ENCODE measurements at regions not wholly inside any gene's neighbourhood (a gene's known extent, or its start where the extent isn't known, plus 50 kb on each side); places are given as distances from the start of the nearest gene placed in this dataset.

GRCh38 chr16:86902656-86903001, 324.3 kb downstream of the FOXL1 start:
- no peak overlapping the region for H3K4me3 ChIP-seq (ENCODE audit: low read length)
- no peak for TF ChIP-seq CTCF (IDR thresholded peaks at IDR 0.05; ENCODE audit: insufficient read depth, low read depth, low read length, missing control alignments)
- no peak for DNase-seq (ENCODE audit: low read depth)

- H3K4me3 ChIP-seq (ENCODE audit: low read length), result no peak overlapping the region
- no peak for DNase-seq (ENCODE audit: low read depth)
- no peak for TF ChIP-seq CTCF (IDR thresholded peaks at IDR 0.05; ENCODE audit: insufficient read depth, low read depth, low read length, missing control alignments)
Measured at GRCh38 chr16:86903068-86903467, 324.7 kb downstream of the FOXL1 start.

GRCh38 chr16:86905302-86905701, 327.0 kb downstream of the FOXL1 start:
- H3K4me3 ChIP-seq (ENCODE audit: low read length), result no peak overlapping the region
- DNase-seq (ENCODE audit: low read depth), result no peak
- no peak for TF ChIP-seq CTCF (IDR thresholded peaks at IDR 0.05; ENCODE audit: insufficient read depth, low read depth, low read length, missing control alignments)

DNA sequence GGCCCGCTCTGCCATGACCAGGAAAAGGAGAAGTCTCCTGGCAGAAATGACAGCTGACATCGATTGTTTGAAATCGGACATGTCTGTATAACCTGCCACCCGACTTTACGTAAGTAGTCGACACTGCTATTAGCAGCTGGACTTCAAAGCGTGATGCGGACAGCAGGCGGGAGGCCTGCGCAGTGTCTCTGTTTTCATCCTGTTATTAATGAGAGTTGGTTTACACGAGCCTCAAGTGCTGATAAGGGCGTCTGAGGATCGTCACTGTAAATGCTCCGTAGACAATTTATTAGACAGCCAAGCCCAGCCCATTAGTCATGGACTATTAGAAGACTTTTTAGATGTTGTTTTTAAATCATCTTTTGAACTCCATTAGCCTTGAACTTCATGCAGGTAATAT, 328.3 kb downstream of the FOXL1 start:
- no peak for TF ChIP-seq CTCF (IDR thresholded peaks at IDR 0.05; ENCODE audit: insufficient read depth, low read depth, low read length, missing control alignments)
- no peak overlapping the region for H3K4me3 ChIP-seq (ENCODE audit: low read length)
- no peak for DNase-seq (ENCODE audit: low read depth)

- no peak for DNase-seq (ENCODE audit: low read depth)
Measured at GRCh38 chr16:86909359-86910160, 331.2 kb downstream of the FOXL1 start.

DNA sequence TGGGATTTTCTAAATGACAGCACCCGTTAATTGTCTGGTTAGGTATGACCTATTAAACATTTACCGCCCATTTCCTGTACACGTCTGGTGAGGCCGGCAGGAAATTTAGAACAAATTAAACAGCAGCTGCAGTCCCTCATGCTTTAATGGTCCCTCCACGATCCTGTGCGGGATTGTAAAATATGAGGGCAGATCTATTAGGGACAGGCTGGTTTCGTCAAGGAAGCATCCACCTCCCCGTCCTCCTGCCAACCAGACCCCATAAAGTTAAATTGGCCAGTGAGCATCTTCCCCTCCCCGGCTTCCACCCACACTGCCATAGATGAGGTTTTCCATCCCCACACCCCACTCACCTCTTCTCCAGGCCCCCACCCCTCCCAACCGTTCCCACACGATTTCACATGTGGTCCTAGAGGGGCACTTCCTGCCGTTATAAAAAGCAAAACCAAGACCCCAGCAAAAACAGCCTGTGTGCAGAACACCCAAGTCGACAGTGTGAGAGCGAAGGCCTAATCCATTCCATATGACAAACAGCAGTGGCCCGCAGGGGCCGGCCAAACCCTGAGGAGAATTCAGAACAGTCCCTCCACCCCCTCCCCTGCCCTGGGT, 331.9 kb downstream of the FOXL1 start:
- H3K4me3 ChIP-seq (ENCODE audit: low read length), result no peak overlapping the region
- no peak for TF ChIP-seq CTCF (IDR thresholded peaks at IDR 0.05; ENCODE audit: insufficient read depth, low read depth, low read length, missing control alignments)
- DNase-seq (ENCODE audit: low read depth), result no peak

More at GRCh38 chr16:86909359-86910160, 331.2 kb downstream of the FOXL1 start:
- TF ChIP-seq CTCF (IDR thresholded peaks at IDR 0.05; ENCODE audit: insufficient read depth, low read depth, low read length, missing control alignments), result no peak
- H3K4me3 ChIP-seq (ENCODE audit: low read length), result no peak overlapping the region
